ENCODE measurements at regions not wholly inside any gene's neighbourhood (a gene's known extent, or its start where the extent isn't known, plus 50 kb on each side); places are given as distances from the start of the nearest gene placed in this dataset.

GRCh38 chr18:67600181-67601180 is 84.0 kb upstream of the DSEL start:
- peak; percentile 78 to 87 for DNase-seq
- Histone ChIP-seq H3K27me3 (no peaks in the 10 kb centered on the region), H3K4me3 (0 out of 2 replicates have a peak overlapping the region, but pooled peaks have one; percentile 10), H3K4me1 (peaks cover 21% of the 10 kb centered on the region), H3K27ac (peak overlapping the region; percentile 83), H3K36me3 (no peaks in the 10 kb centered on the region), H3K9me3 (replicated peaks) (no peaks in the 10 kb centered on the region)

DNA sequence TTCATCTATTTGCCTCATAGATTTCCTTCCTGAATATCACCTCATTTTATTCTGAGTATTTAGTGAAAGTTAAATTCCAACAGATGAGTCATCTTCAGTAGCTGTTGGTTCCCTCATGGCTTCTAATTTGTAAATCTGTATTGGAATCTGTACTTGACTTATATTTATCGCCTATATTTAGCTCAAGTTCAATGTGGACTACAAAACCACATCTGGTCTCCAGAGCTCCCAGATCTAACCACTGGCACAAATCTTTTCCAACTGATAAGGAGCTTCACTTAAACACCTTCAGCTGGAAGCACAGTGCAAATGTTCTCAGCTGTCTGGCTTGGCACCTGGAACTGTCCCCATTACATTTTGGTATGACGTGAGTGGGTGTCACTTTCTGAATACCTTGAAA is 82.8 kb upstream of the DSEL start:
- Histone ChIP-seq H3K4me1 (peaks cover 21% of the 10 kb centered on the region), H3K36me3 (no peaks in the 10 kb centered on the region), H3K4me3 (no peak overlapping the region), H3K27ac (peak overlapping the region; percentile 83), H3K9me3 (replicated peaks) (no peaks in the 10 kb centered on the region), H3K27me3 (no peaks in the 10 kb centered on the region)
- peak; percentile 7 to 48 for DNase-seq

DNA sequence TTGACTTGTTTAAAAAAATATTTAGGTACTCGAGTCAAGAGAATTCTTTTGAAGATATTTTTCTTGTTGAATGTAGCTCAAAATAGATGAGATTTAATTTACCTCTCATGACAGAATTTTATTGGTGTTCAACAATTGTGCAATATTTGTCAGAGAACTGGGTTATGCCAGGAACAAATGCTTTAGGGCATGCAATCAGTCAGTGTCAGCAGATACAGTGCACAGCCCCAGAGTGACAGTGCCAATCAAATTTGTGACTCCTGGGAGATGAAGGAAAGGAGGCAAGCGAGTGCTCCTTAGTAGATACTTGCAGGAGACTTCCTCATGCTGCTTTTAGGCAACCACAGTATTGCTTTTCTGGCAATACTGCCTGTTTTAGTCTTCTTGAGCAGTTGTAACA is 81.2 kb upstream of the DSEL start:
- no peaks in the 10 kb centered on the region for H3K27me3 ChIP-seq
- no peak for DNase-seq
- peaks cover 21% of the 10 kb centered on the region for H3K4me1 ChIP-seq
- no peaks in the 10 kb centered on the region for H3K36me3 ChIP-seq
- H3K27ac ChIP-seq, result no peak overlapping the region
- H3K4me3 ChIP-seq, result no peak overlapping the region
- H3K9me3 ChIP-seq (replicated peaks), result no peaks in the 10 kb centered on the region

GRCh38 chr18:67596003-67596402 is 79.5 kb upstream of the DSEL start:
- DNase-seq, result no peak
- H3K4me3 ChIP-seq, result no peak overlapping the region
- H3K36me3 ChIP-seq, result no peaks in the 10 kb centered on the region
- H3K27ac ChIP-seq, result no peak overlapping the region
- peaks cover 18% of the 10 kb centered on the region for H3K4me1 ChIP-seq
- no peaks in the 10 kb centered on the region for H3K9me3 ChIP-seq (replicated peaks)
- H3K27me3 ChIP-seq, result no peaks in the 10 kb centered on the region

GRCh38 chr18:67590571-67591141 is 74.1 kb upstream of the DSEL start:
- Histone ChIP-seq H3K4me1 (no peaks in the 10 kb centered on the region), H3K4me3 (no peak overlapping the region), H3K27me3 (no peaks in the 10 kb centered on the region), H3K36me3 (no peaks in the 10 kb centered on the region), H3K9me3 (replicated peaks) (no peaks in the 10 kb centered on the region), H3K27ac (no peak overlapping the region)
- no peak for DNase-seq

- DNase-seq, result no peak
- Histone ChIP-seq H3K4me3 (no peak overlapping the region), H3K4me1 (no peaks in the 10 kb centered on the region)
Measured at GRCh38 chr18:67589325-67589724, 72.8 kb upstream of the DSEL start.

GRCh38 chr18:67586101-67586500 is 69.6 kb upstream of the DSEL start:
- no peak for DNase-seq
- no peaks in the 10 kb centered on the region for H3K4me1 ChIP-seq
- no peaks in the 10 kb centered on the region for H3K27me3 ChIP-seq
- no peak overlapping the region for H3K4me3 ChIP-seq
- H3K27ac ChIP-seq, result no peak overlapping the region
- no peaks in the 10 kb centered on the region for H3K9me3 ChIP-seq (replicated peaks)
- no peaks in the 10 kb centered on the region for H3K36me3 ChIP-seq

More at GRCh38 chr18:67589325-67589724, 72.8 kb upstream of the DSEL start:
- Histone ChIP-seq H3K27me3 (no peaks in the 10 kb centered on the region), H3K36me3 (no peaks in the 10 kb centered on the region), H3K9me3 (replicated peaks) (no peaks in the 10 kb centered on the region), H3K27ac (no peak overlapping the region)

DNA sequence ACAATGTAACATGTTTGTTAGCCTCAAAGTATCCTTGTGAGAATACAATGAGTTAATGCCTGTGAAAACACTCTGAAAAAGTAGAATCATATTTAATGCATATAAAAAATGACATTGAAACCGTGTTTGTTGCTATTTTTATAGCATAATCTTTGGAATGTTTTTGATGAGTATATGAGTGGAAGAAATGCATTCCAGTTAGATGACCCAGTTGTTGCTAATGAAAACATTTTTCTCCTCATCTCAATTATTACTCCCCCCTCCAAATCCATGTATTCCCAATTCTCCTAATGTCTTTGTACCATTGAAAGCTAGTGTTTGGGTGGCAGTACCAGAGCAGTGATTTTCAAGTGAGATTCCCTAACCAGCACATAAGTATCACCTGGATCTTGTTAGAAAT is 67.1 kb upstream of the DSEL start:
- no peaks in the 10 kb centered on the region for H3K9me3 ChIP-seq (replicated peaks)
- no peak for DNase-seq
- H3K27ac ChIP-seq, result no peak overlapping the region
- H3K4me3 ChIP-seq, result no peak overlapping the region
- H3K36me3 ChIP-seq, result no peaks in the 10 kb centered on the region
- no peaks in the 10 kb centered on the region for H3K27me3 ChIP-seq
- no peaks in the 10 kb centered on the region for H3K4me1 ChIP-seq

DNA sequence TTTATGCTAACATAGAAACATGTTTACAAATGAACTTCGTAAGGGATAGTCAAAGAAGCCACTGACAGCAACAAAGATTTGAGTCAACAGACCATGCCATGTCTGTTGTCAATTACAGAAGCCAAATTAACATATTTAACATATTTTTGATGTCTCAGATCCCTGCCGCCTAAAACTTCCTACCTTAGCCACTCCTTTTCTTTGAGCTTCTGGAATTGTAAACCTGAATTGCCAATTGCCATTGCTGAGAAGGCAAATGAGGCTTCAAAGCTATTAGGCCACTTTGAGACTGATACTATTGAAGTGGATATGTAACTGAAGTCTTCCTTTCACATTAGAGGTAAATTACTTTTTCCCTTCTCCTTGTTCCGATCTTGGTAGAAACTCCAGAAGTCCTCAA is 66.0 kb upstream of the DSEL start:
- Histone ChIP-seq H3K27ac (no peak overlapping the region), H3K36me3 (no peaks in the 10 kb centered on the region), H3K4me3 (no peak overlapping the region), H3K9me3 (replicated peaks) (no peaks in the 10 kb centered on the region), H3K4me1 (no peaks in the 10 kb centered on the region), H3K27me3 (no peaks in the 10 kb centered on the region)
- DNase-seq, result no peak

DNA sequence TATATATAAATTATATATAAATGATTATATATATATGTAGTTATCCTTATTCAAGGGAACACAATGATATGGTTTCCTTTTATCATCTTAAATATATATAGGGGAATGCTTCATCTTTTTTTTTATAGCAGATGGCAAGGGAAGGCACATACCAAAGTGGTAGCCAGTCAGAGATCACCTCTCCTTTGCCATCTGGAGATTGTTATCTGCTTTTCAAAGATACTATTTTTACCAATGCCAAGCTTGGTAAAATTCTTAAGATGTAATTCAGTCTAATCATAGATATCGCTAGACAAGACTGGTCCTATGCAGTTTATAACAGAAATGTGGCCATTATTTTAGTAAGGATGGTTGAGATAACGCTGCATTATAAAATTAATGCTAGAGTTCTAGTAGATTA is 64.7 kb upstream of the DSEL start:
- Histone ChIP-seq H3K9me3 (replicated peaks) (no peaks in the 10 kb centered on the region), H3K27me3 (no peaks in the 10 kb centered on the region), H3K4me3 (no peak overlapping the region), H3K36me3 (no peaks in the 10 kb centered on the region), H3K27ac (no peak overlapping the region), H3K4me1 (no peaks in the 10 kb centered on the region)
- DNase-seq, result no peak

DNA sequence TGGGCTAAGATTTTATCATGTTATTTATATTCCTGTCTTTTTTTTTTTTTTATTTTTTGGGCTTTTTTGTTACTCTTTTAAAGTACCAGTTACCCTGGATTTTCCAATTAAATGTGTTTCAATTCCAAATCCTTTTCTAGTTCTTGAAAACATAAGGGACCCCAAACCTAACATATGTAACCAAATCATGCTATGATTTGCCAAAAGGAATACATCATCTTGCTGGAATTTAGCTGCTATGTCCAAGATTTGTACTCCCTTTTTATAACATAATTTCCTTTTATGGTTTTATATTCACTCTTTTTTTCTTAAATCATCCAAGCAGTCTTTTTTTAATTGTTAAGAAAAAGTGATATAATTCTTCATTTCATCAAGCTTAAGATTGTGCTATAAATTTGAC is 60.9 kb upstream of the DSEL start:
- no peak overlapping the region for H3K27ac ChIP-seq
- DNase-seq, result no peak
- H3K27me3 ChIP-seq, result no peaks in the 10 kb centered on the region
- H3K9me3 ChIP-seq (replicated peaks), result no peaks in the 10 kb centered on the region
- no peaks in the 10 kb centered on the region for H3K4me1 ChIP-seq
- no peak overlapping the region for H3K4me3 ChIP-seq
- no peaks in the 10 kb centered on the region for H3K36me3 ChIP-seq

DNA sequence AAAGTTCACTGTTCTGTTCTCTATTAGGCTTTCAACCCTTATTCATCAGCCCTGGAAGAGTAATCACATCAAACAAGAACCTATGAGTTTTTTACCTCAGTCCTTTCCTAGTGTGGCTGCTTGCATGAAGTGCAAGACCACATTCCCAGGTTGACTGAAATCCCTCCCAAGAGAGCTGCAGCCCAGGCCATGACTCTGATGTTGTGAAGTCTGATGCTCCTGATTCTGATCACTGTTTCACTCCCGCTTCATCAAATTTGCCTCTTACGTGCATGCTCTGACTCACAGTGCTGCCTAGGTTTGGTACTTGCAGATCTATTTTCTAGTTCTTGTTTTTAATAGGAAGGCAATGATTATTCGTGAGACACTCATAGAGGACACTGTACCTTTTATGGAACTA is 58.2 kb upstream of the DSEL start:
- DNase-seq, result no peak
- Histone ChIP-seq H3K4me1 (no peaks in the 10 kb centered on the region), H3K36me3 (no peaks in the 10 kb centered on the region), H3K27me3 (no peaks in the 10 kb centered on the region), H3K27ac (no peak overlapping the region), H3K4me3 (no peak overlapping the region), H3K9me3 (replicated peaks) (no peaks in the 10 kb centered on the region)

- H3K4me1 ChIP-seq, result no peaks in the 10 kb centered on the region
- DNase-seq, result no peak
Measured at GRCh38 chr18:67568166-67568565, 51.6 kb upstream of the DSEL start.

More at GRCh38 chr18:67568166-67568565, 51.6 kb upstream of the DSEL start:
- H3K9me3 ChIP-seq (replicated peaks), result no peaks in the 10 kb centered on the region
- no peak overlapping the region for H3K27ac ChIP-seq
- H3K36me3 ChIP-seq, result no peaks in the 10 kb centered on the region
- H3K27me3 ChIP-seq, result no peaks in the 10 kb centered on the region
- H3K4me3 ChIP-seq, result no peak overlapping the region
